C4-2B (cell line): ENCODE measurements at regions not wholly inside any gene's neighbourhood (a gene's known extent, or its start where the extent isn't known, plus 50 kb on each side); places are given as distances from the start of the nearest gene placed in this dataset.

Experiments used
- CTCF ChIP-seq: fragments of 450-650 bp; conservative IDR thresholded peaks from 2 replicates; pipeline ENCODE4 v1.5.1; 2017; ENCODE audit warnings: mild to moderate bottlenecking
- ZFX ChIP-seq: fragments of 450-650 bp; IDR thresholded peaks from 2 replicates; pipeline ENCODE4 v1.6.1; 2017

- TF ChIP-seq CTCF (no peak), ZFX (no peak)
Observed at GRCh38 chr12:90260136-90260535, 551.5 kb upstream of the ATP2B1 start.
